Mesenchymal stem cell (in vitro differentiated cells and primary cell): ENCODE measurements at regions not wholly inside any gene's neighbourhood (a gene's known extent, or its start where the extent isn't known, plus 50 kb on each side); places are given as distances from the start of the nearest gene placed in this dataset.
A peak's percentile ranks its signal among the peaks of the same experiment; 100 is the strongest.

Experiments used
- DNase-seq: peaks from one replicate; pipeline ENCODE4 v3.0.0-alpha.2; 2013
- H2AFZ ChIP-seq: one replicate; pipeline ENCODE4 v1.6.1; 2013; ENCODE audit warnings: low read depth, mild to moderate bottlenecking, control low read depth, inconsistent platforms, low read length, moderate library complexity
- H2AK5ac ChIP-seq: 2 replicates; pipeline ENCODE4 v1.6.1; 2013; ENCODE audit warnings: low read length, moderate library complexity, mild to moderate bottlenecking, inconsistent platforms; ENCODE audit not compliant: severe bottlenecking
- H2BK120ac ChIP-seq: one replicate; pipeline ENCODE4 v1.6.1; 2013; ENCODE audit warnings: low read depth, mild to moderate bottlenecking, inconsistent platforms, low read length, moderate library complexity
- H2BK12ac ChIP-seq, 2 experiments: one replicate each; pipeline ENCODE4 v1.6.1; 2013; ENCODE audit warnings: inconsistent platforms in 2 of 2, low read length in 2 of 2, mild to moderate bottlenecking in 2 of 2, moderate library complexity in 2 of 2, control low read depth in 1 of 2
- H2BK15ac ChIP-seq: one replicate; pipeline ENCODE4 v1.6.1; 2013; ENCODE audit warnings: mild to moderate bottlenecking, low read depth, inconsistent platforms; ENCODE audit not compliant: poor library complexity, severe bottlenecking
- H2BK5ac ChIP-seq: 2 replicates; pipeline ENCODE4 v1.6.1; 2013; ENCODE audit warnings: low read depth, mild to moderate bottlenecking, low read length, control low read depth, inconsistent platforms; ENCODE audit not compliant: poor library complexity, severe bottlenecking
- H3K14ac ChIP-seq, 2 experiments: one replicate each; pipeline ENCODE4 v1.6.1; 2013; ENCODE audit warnings: inconsistent platforms in 2 of 2, low read length in 2 of 2, control low read depth in 1 of 2, mild to moderate bottlenecking in 1 of 2, moderate library complexity in 1 of 2
- H3K18ac ChIP-seq, 2 experiments: one replicate each; pipeline ENCODE4 v1.6.1; 2013; ENCODE audit warnings: inconsistent platforms in 2 of 2, low read length in 2 of 2, control low read depth in 1 of 2, low read depth in 1 of 2, mild to moderate bottlenecking in 1 of 2
- H3K23ac ChIP-seq, 2 experiments: one replicate each; pipeline ENCODE4 v1.6.1; 2013; ENCODE audit warnings: inconsistent platforms in 2 of 2, low read length in 2 of 2, mild to moderate bottlenecking in 2 of 2, moderate library complexity in 2 of 2, control low read depth in 1 of 2
- H3K27ac ChIP-seq: 2 replicates; pipeline ENCODE4 v1.5.1; 2013; ENCODE audit warnings: mild to moderate bottlenecking, moderate library complexity, low read length, control low read depth, inconsistent platforms; ENCODE audit not compliant: poor library complexity, severe bottlenecking
- H3K27me3 ChIP-seq, 2 experiments: 2 replicates each; pipeline versions ENCODE4 v1.6.1 to v1.7.0; 2013; ENCODE audit warnings: low read length in 2 of 2, mild to moderate bottlenecking in 2 of 2, moderate library complexity in 2 of 2, control low read depth in 1 of 2, inconsistent platforms in 1 of 2; ENCODE audit not compliant: control insufficient read depth in 1 of 2, insufficient read depth in 1 of 2
- H3K36me3 ChIP-seq, 2 experiments: 2 replicates each; pipeline versions ENCODE4 v1.6.1 to v1.7.0; 2013; ENCODE audit warnings: low read length in 2 of 2, control low read depth in 1 of 2, inconsistent platforms in 1 of 2, low read depth in 1 of 2, mild to moderate bottlenecking in 1 of 2; ENCODE audit not compliant: insufficient read depth in 2 of 2, control insufficient read depth in 1 of 2
- H3K4ac ChIP-seq, 2 experiments: one replicate each; pipeline ENCODE4 v1.6.1; 2013; ENCODE audit warnings: inconsistent platforms in 2 of 2, low read length in 2 of 2, mild to moderate bottlenecking in 2 of 2, moderate library complexity in 2 of 2, control low read depth in 1 of 2, low read depth in 1 of 2
- H3K4me1 ChIP-seq: 2 replicates; pipeline ENCODE4 v1.6.1; 2013; ENCODE audit warnings: low read depth, low read length, control low read depth; ENCODE audit not compliant: control insufficient read depth, insufficient read depth
- H3K4me2 ChIP-seq: 2 replicates; pipeline ENCODE4 v1.6.1; 2013; ENCODE audit warnings: low read length, mild to moderate bottlenecking, inconsistent platforms; ENCODE audit not compliant: poor library complexity, severe bottlenecking
- H3K4me3 ChIP-seq, 2 experiments: 2 replicates each; pipeline versions ENCODE4 v1.5.1 to v1.7.0; 2013; ENCODE audit warnings: low read length in 2 of 2, mild to moderate bottlenecking in 2 of 2, control low read depth in 1 of 2, low read depth in 1 of 2; ENCODE audit not compliant: insufficient read depth in 1 of 2
- H3K79me1 ChIP-seq: replicated peaks from 2 replicates; pipeline ENCODE4 v1.6.1; 2013; ENCODE audit warnings: mild to moderate bottlenecking, control low read depth, low read length, inconsistent platforms; ENCODE audit not compliant: poor library complexity, severe bottlenecking
- H3K9ac ChIP-seq: 2 replicates; pipeline ENCODE4 v1.7.0; 2013; ENCODE audit warnings: mild to moderate bottlenecking, low read length, moderate library complexity
- H3K9me3 ChIP-seq: 2 replicates; pipeline ENCODE4 v1.7.0; 2013; ENCODE audit warnings: mild to moderate bottlenecking, low read length; ENCODE audit not compliant: control insufficient read depth
- H4K8ac ChIP-seq: one replicate; pipeline ENCODE4 v1.6.1; 2013; ENCODE audit warnings: inconsistent platforms, mild to moderate bottlenecking, low read length, moderate library complexity
- H4K91ac ChIP-seq: one replicate; pipeline ENCODE4 v1.6.1; 2013; ENCODE audit warnings: mild to moderate bottlenecking, low read length, inconsistent platforms
- WGBS: methylation state at CpG from one replicate; pipeline ENCODE4 v1.1.7; 2013; ENCODE audit warnings: mixed read lengths; 5-methylcytosine and 5-hydroxymethylcytosine counted together

DNA sequence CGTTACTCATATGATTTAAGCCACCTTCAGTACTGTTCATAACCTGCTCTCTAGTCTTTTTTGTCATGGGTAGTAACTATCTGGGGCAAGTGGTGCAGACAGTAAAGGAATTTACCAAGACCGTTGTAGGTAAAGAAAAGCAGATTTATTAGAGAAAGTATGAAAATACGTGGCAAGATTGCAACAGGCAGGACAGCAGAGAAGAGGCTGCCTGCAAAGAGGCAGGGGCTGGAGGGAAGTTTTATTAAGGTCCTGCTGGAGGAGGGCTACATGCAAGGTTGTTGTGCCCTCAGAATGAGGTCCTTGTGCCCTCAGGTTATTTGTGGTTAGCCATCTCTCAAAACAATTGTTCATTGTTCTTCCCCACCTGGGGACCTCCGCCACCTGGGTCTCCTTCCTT lies 444.3 kb downstream of the BCKDHB start:
- peak overlapping the region in 1 of 2 experiments; percentile 40 for H3K18ac ChIP-seq
- no peak overlapping the region for H3K9ac ChIP-seq
- no peak overlapping the region for H2BK120ac ChIP-seq
- no peaks in the 10 kb centered on the region for H3K27me3 ChIP-seq
- no peak overlapping the region for H3K27ac ChIP-seq
- H3K79me1 ChIP-seq, result no peaks in the 10 kb centered on the region
- H3K4me2 ChIP-seq, result no peak overlapping the region
- peak overlapping the region in 1 of 2 experiments; percentile 4 for H2BK12ac ChIP-seq
- no peak overlapping the region for H2BK15ac ChIP-seq
- H2AK5ac ChIP-seq, result no peak overlapping the region
- H3K36me3 ChIP-seq, result no peaks in the 10 kb centered on the region
- H4K91ac ChIP-seq, result no peak overlapping the region
- H3K4me3 ChIP-seq, result no peak overlapping the region
- H2BK5ac ChIP-seq, result no peak overlapping the region
- H3K14ac ChIP-seq, result no peak overlapping the region
- no peak overlapping the region for H2AFZ ChIP-seq
- WGBS, result 95% methylated on average over 3 of the region's 4 CpGs
- no peaks in the 10 kb centered on the region for H3K9me3 ChIP-seq
- no peaks in the 10 kb centered on the region for H3K4me1 ChIP-seq
- H4K8ac ChIP-seq, result peak overlapping the region; percentile 5
- DNase-seq, result no peak
- no peak overlapping the region for H3K23ac ChIP-seq
- H3K4ac ChIP-seq, result no peak overlapping the region

DNA sequence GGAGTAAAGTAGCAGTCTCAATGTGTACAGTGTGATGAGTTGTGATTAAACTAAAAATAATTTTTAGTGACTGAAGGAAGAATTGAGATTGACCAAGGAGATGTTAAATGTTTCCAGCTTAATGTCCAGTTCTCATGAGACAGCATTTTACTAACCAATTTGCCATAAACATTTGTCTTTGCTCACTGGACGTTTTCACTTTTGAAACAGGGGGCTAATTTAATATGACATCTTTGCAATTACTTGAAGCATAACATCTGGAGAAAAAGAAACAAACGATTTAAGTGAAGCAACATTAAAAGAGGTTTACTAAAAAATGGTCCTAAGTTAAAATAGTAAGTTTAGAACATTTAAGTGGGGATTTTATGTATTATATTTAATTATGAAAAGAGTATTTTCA lies 443.8 kb downstream of the BCKDHB start:
- Histone ChIP-seq H3K27ac (no peak overlapping the region), H3K27me3 (no peaks in the 10 kb centered on the region), H3K9ac (no peak overlapping the region), H4K91ac (no peak overlapping the region), H2AK5ac (no peak overlapping the region), H2BK5ac (no peak overlapping the region), H3K14ac (no peak overlapping the region), H3K18ac (no peak overlapping the region), H2BK15ac (no peak overlapping the region), H2BK120ac (no peak overlapping the region), H3K79me1 (no peaks in the 10 kb centered on the region), H2AFZ (no peak overlapping the region), H2BK12ac (no peak overlapping the region), H3K4me2 (no peak overlapping the region), H3K4me3 (no peak overlapping the region), H3K4me1 (no peaks in the 10 kb centered on the region), H3K9me3 (no peaks in the 10 kb centered on the region), H3K4ac (no peak overlapping the region), H3K36me3 (no peaks in the 10 kb centered on the region), H3K23ac (no peak overlapping the region), H4K8ac (no peak overlapping the region)
- DNase-seq, result no peak
- 100% methylated on average over 1 of the region's 2 CpGs for WGBS

GRCh38 chr6:80548532-80548931 lies 442.1 kb downstream of the BCKDHB start:
- Histone ChIP-seq H2BK12ac (peak overlapping the region; percentile 9 to 94), H3K79me1 (no peaks in the 10 kb centered on the region), H3K27ac (no peak overlapping the region), H2BK15ac (no peak overlapping the region), H2AK5ac (no peak overlapping the region), H3K36me3 (no peaks in the 10 kb centered on the region), H4K8ac (peak overlapping the region; percentile 59), H2BK5ac (no peak overlapping the region), H3K27me3 (no peaks in the 10 kb centered on the region), H3K4me3 (peak overlapping the region in 1 of 2 experiments; percentile 57), H4K91ac (no peak overlapping the region), H3K4ac (no peak overlapping the region), H2BK120ac (no peak overlapping the region), H3K23ac (no peak overlapping the region), H3K14ac (no peak overlapping the region), H3K9me3 (no peaks in the 10 kb centered on the region), H3K4me2 (no peak overlapping the region), H3K4me1 (peaks cover 3% of the 10 kb centered on the region), H2AFZ (no peak overlapping the region), H3K9ac (peak overlapping the region; percentile 82), H3K18ac (peak overlapping the region; percentile 34 to 61)
- over 99% methylated on average over 6 of the region's 6 CpGs for WGBS
- no peak for DNase-seq

- Histone ChIP-seq H3K4me1 (peaks cover 3% of the 10 kb centered on the region), H3K18ac (peak overlapping the region; percentile 59 to 60), H3K14ac (no peak overlapping the region), H2AK5ac (no peak overlapping the region), H3K9ac (peak overlapping the region; percentile 82), H4K91ac (no peak overlapping the region), H3K9me3 (no peaks in the 10 kb centered on the region), H2BK12ac (peak overlapping the region in 1 of 2 experiments; percentile 63), H3K23ac (no peak overlapping the region), H4K8ac (peak overlapping the region; percentile 17), H2BK5ac (no peak overlapping the region), H3K4ac (no peak overlapping the region), H3K4me2 (no peak overlapping the region), H3K4me3 (peak overlapping the region in 1 of 2 experiments; percentile 57), H2BK120ac (no peak overlapping the region), H3K36me3 (no peaks in the 10 kb centered on the region), H2AFZ (no peak overlapping the region), H3K27me3 (no peaks in the 10 kb centered on the region), H3K79me1 (no peaks in the 10 kb centered on the region), H2BK15ac (no peak overlapping the region), H3K27ac (peak overlapping the region; percentile 47)
- 36% methylated on average over 1 of the region's 1 CpG for WGBS
- peak; percentile 74 for DNase-seq
Measured at GRCh38 chr6:80547827-80548226, 441.4 kb downstream of the BCKDHB start.
